BJ (cell line): ENCODE measurements at regions not wholly inside any gene's neighbourhood (a gene's known extent, or its start where the extent isn't known, plus 50 kb on each side); places are given as distances from the start of the nearest gene placed in this dataset.

Experiments used
- CTCF ChIA-PET: fragments of 350-600 bp; formaldehyde crosslinking; extraction: SDS; loops from one replicate; lab custom pipeline; 2021; ENCODE audit warnings: antibody characterized with exemption, inconsistent platforms; lab: Yijun Ruan, JAX
- POLR2A ChIA-PET: fragments of 300-600 bp; sonication (Branson Sonifier 250); formaldehyde crosslinking; extraction: SDS; loops from one replicate; lab custom pipeline; 2021; ENCODE audit warnings: antibody characterized with exemption; lab: Charles Lee
- DNase-seq: peaks from one replicate; pipeline ENCODE4 v3.0.0-alpha.2; 2011; ENCODE audit warnings: low read depth
- H3K27me3 ChIP-seq: 2 replicates; pipeline ENCODE4 v1.6.0; 2011; ENCODE audit warnings: low read length; ENCODE audit not compliant: control insufficient read depth, insufficient read depth
- H3K36me3 ChIP-seq: 2 replicates; pipeline ENCODE4 v1.5.1; 2011; ENCODE audit warnings: low read length; ENCODE audit not compliant: control insufficient read depth, insufficient read depth
- H3K4me3 ChIP-seq: 2 replicates; pipeline ENCODE4 v1.5.1; 2011; ENCODE audit warnings: low read depth, mild to moderate bottlenecking, control low read depth, low read length
- CTCF ChIP-seq: IDR thresholded peaks from 2 replicates; pipeline ENCODE4 v1.5.1; 2011; ENCODE audit warnings: low read depth, mild to moderate bottlenecking, control low read depth, inconsistent platforms, low read length, moderate library complexity; ENCODE audit not compliant: insufficient read depth

GRCh38 chr5:56479696-56480077 lies 246.6 kb upstream of the ANKRD55 start:
- ChIA-PET POLR2A (no interaction called here), CTCF (interaction anchor here (0.8 to 1.7 kb wide), 7 partner anchors 9 to 359 kb away, joined by 3 to 4 read pairs (median 3); no protein-coding TSS in a partner anchor)
- Histone ChIP-seq H3K36me3 (no peaks in the 10 kb centered on the region), H3K27me3 (0 out of 2 replicates have a peak, but pooled peaks cover 3% of the 10 kb centered on the region), H3K4me3 (no peak overlapping the region)
- no peak for DNase-seq
- no peak for TF ChIP-seq CTCF

GRCh38 chr5:56479126-56479525 lies 246.0 kb upstream of the ANKRD55 start:
- TF ChIP-seq CTCF: no peak
- ChIA-PET CTCF (interaction anchor here (1.3 to 1.7 kb wide), 2 partner anchors 12 to 209 kb away, joined by 3 to 4 read pairs; no protein-coding TSS in a partner anchor), POLR2A (no interaction called here)
- DNase-seq: no peak
- Histone ChIP-seq H3K36me3 (no peaks in the 10 kb centered on the region), H3K27me3 (0 out of 2 replicates have a peak, but pooled peaks cover 3% of the 10 kb centered on the region), H3K4me3 (no peak overlapping the region)

- ChIA-PET POLR2A (no interaction called here), CTCF (interaction anchor here (1.1 to 1.2 kb wide), 2 partner anchors 11 kb away, joined by 3 to 4 read pairs; no protein-coding TSS in a partner anchor)
- H3K36me3 ChIP-seq: no peaks in the 10 kb centered on the region
- no peak for TF ChIP-seq CTCF
- no peak for DNase-seq
- H3K4me3 ChIP-seq: no peak overlapping the region
- no peaks in the 10 kb centered on the region for H3K27me3 ChIP-seq
Measured at GRCh38 chr5:56478062-56478461, 244.9 kb upstream of the ANKRD55 start.

GRCh38 chr5:56476487-56476856 lies 243.3 kb upstream of the ANKRD55 start:
- CTCF ChIA-PET: interaction anchor here (2.7 kb wide), 1 partner anchor 17 kb away, joined by 6 read pairs; no protein-coding TSS in a partner anchor
- Histone ChIP-seq H3K36me3 (no peaks in the 10 kb centered on the region), H3K27me3 (no peaks in the 10 kb centered on the region), H3K4me3 (no peak overlapping the region)
- no peak for TF ChIP-seq CTCF
- POLR2A ChIA-PET: no interaction called here
- DNase-seq: no peak

- TF ChIP-seq CTCF: no peak
- no peak for DNase-seq
- H3K4me3 ChIP-seq: no peak overlapping the region
- H3K36me3 ChIP-seq: no peaks in the 10 kb centered on the region
- ChIA-PET CTCF (interaction anchor here (2.7 kb wide), 1 partner anchor 16 kb away, joined by 6 read pairs; no protein-coding TSS in a partner anchor), POLR2A (interaction anchor here (0.5 kb wide), 1 partner anchor 73 kb away, joined by 3 read pairs; no protein-coding TSS in a partner anchor)
- H3K27me3 ChIP-seq: no peaks in the 10 kb centered on the region
Measured at GRCh38 chr5:56475689-56476486, 242.8 kb upstream of the ANKRD55 start.
